IPS-20b (cell line): ENCODE measurements at regions not wholly inside any gene's neighbourhood (a gene's known extent, or its start where the extent isn't known, plus 50 kb on each side); places are given as distances from the start of the nearest gene placed in this dataset.
"Not testable (repeated sequence)": the region's sequence is repeated elsewhere in the genome, so short reads cannot be mapped to it uniquely, and the experiment has no call there.

ENCODE experiments used
- H3K27ac ChIP-seq: one replicate; pipeline ENCODE4 v1.5.1; 2013; ENCODE audit warnings: low read length
- H3K27me3 ChIP-seq: 2 replicates; pipeline ENCODE4 v1.6.1; 2013; ENCODE audit warnings: mild to moderate bottlenecking, low read length, inconsistent platforms; ENCODE audit not compliant: insufficient read depth
- H3K36me3 ChIP-seq: 2 replicates; pipeline ENCODE4 v1.6.1; 2013; ENCODE audit warnings: low read depth, mild to moderate bottlenecking, inconsistent platforms, low read length, moderate library complexity; ENCODE audit not compliant: insufficient read depth
- H3K4me1 ChIP-seq: 2 replicates; pipeline ENCODE4 v1.6.1; 2013; ENCODE audit warnings: mild to moderate bottlenecking, control low read depth, inconsistent platforms, low read length, moderate library complexity; ENCODE audit not compliant: insufficient read depth
- H3K4me3 ChIP-seq: 2 replicates; pipeline ENCODE4 v1.5.1; 2013; ENCODE audit warnings: mild to moderate bottlenecking, low read length, inconsistent platforms
- H3K9ac ChIP-seq: 2 replicates; pipeline ENCODE4 v1.6.1; 2013; ENCODE audit warnings: low read depth, mild to moderate bottlenecking, inconsistent platforms, low read length, moderate library complexity
- H3K9me3 ChIP-seq: 2 replicates; pipeline ENCODE4 v1.6.1; 2013; ENCODE audit warnings: mild to moderate bottlenecking, low read depth, low read length, inconsistent platforms; ENCODE audit not compliant: insufficient read depth

GRCh38 chr16:80109581-80109980, 431.2 kb upstream of the DYNLRB2 start:
- no peaks in the 10 kb centered on the region for H3K36me3 ChIP-seq
- H3K4me1 ChIP-seq, result no peaks in the 10 kb centered on the region; the same call in 1 of the 2 replicates
- no peaks in the 10 kb centered on the region for H3K9me3 ChIP-seq
- H3K27ac ChIP-seq, result no peak overlapping the region
- no peak overlapping the region for H3K9ac ChIP-seq
- H3K27me3 ChIP-seq, result no peaks in the 10 kb centered on the region
- no peak overlapping the region for H3K4me3 ChIP-seq

- Histone ChIP-seq H3K27ac (no peak overlapping the region), H3K36me3 (no peaks in the 10 kb centered on the region), H3K4me1 (peaks cover 6% of the 10 kb centered on the region; the same call in 1 of the 2 replicates), H3K4me3 (no peak overlapping the region), H3K9ac (no peak overlapping the region), H3K27me3 (no peaks in the 10 kb centered on the region), H3K9me3 (no peaks in the 10 kb centered on the region)
These were observed 432.9 kb upstream of the DYNLRB2 start for GRCh38 chr16:80107900-80108299.

- Histone ChIP-seq H3K36me3 (no peaks in the 10 kb centered on the region), H3K4me1 (peaks cover 6% of the 10 kb centered on the region; the same call in 1 of the 2 replicates)
These were observed 435.0 kb upstream of the DYNLRB2 start for GRCh38 chr16:80105751-80106150.

GRCh38 chr16:80105160-80105559, 435.6 kb upstream of the DYNLRB2 start:
- Histone ChIP-seq H3K27me3 (no peaks in the 10 kb centered on the region), H3K9me3 (no peaks in the 10 kb centered on the region), H3K4me3 (no peak overlapping the region), H3K36me3 (no peaks in the 10 kb centered on the region), H3K4me1 (peaks cover 6% of the 10 kb centered on the region; the same call in 1 of the 2 replicates), H3K27ac (no peak overlapping the region), H3K9ac (no peak overlapping the region)

More at GRCh38 chr16:80105751-80106150, 435.0 kb upstream of the DYNLRB2 start:
- H3K27me3 ChIP-seq, result no peaks in the 10 kb centered on the region
- H3K9ac ChIP-seq, result no peak overlapping the region
- no peak overlapping the region for H3K4me3 ChIP-seq
- H3K9me3 ChIP-seq, result no peaks in the 10 kb centered on the region
- H3K27ac ChIP-seq, result no peak overlapping the region

- peaks cover 6% of the 10 kb centered on the region; the same call in 1 of the 2 replicates for H3K4me1 ChIP-seq
- H3K27me3 ChIP-seq, result no peaks in the 10 kb centered on the region
- H3K4me3 ChIP-seq, result no peak overlapping the region
- no peaks in the 10 kb centered on the region for H3K9me3 ChIP-seq
- H3K27ac ChIP-seq, result no peak overlapping the region
- H3K36me3 ChIP-seq, result no peaks in the 10 kb centered on the region
- H3K9ac ChIP-seq, result no peak overlapping the region
These were observed 436.4 kb upstream of the DYNLRB2 start for GRCh38 chr16:80104401-80104800.

- no peaks in the 10 kb centered on the region for H3K27me3 ChIP-seq
- no peak overlapping the region for H3K9ac ChIP-seq
- no peak overlapping the region for H3K27ac ChIP-seq
- H3K4me3 ChIP-seq, result no peak overlapping the region
- H3K9me3 ChIP-seq, result no peaks in the 10 kb centered on the region
- no peaks in the 10 kb centered on the region for H3K36me3 ChIP-seq
- peaks cover 6% of the 10 kb centered on the region; the same call in 1 of the 2 replicates for H3K4me1 ChIP-seq
These were observed 437.3 kb upstream of the DYNLRB2 start for GRCh38 chr16:80103463-80103862.

- Histone ChIP-seq H3K27me3 (no peaks in the 10 kb centered on the region), H3K9me3 (no peaks in the 10 kb centered on the region; the same call in 1 of the 2 replicates), H3K27ac (no peak overlapping the region), H3K4me1 (peaks cover 6% of the 10 kb centered on the region; the same call in 1 of the 2 replicates), H3K4me3 (no peak overlapping the region), H3K9ac (no peak overlapping the region), H3K36me3 (no peaks in the 10 kb centered on the region)
These were observed 439.8 kb upstream of the DYNLRB2 start for GRCh38 chr16:80100846-80101451.

GRCh38 chr16:80100186-80100585, 440.6 kb upstream of the DYNLRB2 start:
- Histone ChIP-seq H3K9me3 (no peaks in the 10 kb centered on the region; the same call in 1 of the 2 replicates), H3K9ac (no peak overlapping the region), H3K27ac (no peak overlapping the region), H3K4me3 (no peak overlapping the region), H3K36me3 (no peaks in the 10 kb centered on the region), H3K27me3 (no peaks in the 10 kb centered on the region), H3K4me1 (peaks cover 6% of the 10 kb centered on the region; the same call in 1 of the 2 replicates)

- H3K4me3 ChIP-seq, result no peak overlapping the region
- no peaks in the 10 kb centered on the region for H3K27me3 ChIP-seq
- H3K36me3 ChIP-seq, result no peaks in the 10 kb centered on the region
- no peak overlapping the region for H3K27ac ChIP-seq
- no peaks in the 10 kb centered on the region; the same call in 1 of the 2 replicates for H3K9me3 ChIP-seq
- H3K4me1 ChIP-seq, result no peaks in the 10 kb centered on the region
- H3K9ac ChIP-seq, result no peak overlapping the region
These were observed 443.7 kb upstream of the DYNLRB2 start for GRCh38 chr16:80097098-80097497.

- no peaks in the 10 kb centered on the region for H3K36me3 ChIP-seq
- no peak overlapping the region for H3K4me3 ChIP-seq
- H3K9ac ChIP-seq, result no peak overlapping the region
- H3K9me3 ChIP-seq, result no peaks in the 10 kb centered on the region; the same call in 1 of the 2 replicates
- 0 out of 2 replicates have a peak, but pooled peaks cover 3% of the 10 kb centered on the region for H3K4me1 ChIP-seq
- H3K27ac ChIP-seq, result no peak overlapping the region
- no peaks in the 10 kb centered on the region for H3K27me3 ChIP-seq
These were observed 448.1 kb upstream of the DYNLRB2 start for GRCh38 chr16:80092681-80093080.

GRCh38 chr16:80091453-80091852, 449.3 kb upstream of the DYNLRB2 start:
- H3K9ac ChIP-seq, H3K4me1 ChIP-seq, H3K4me3 ChIP-seq, H3K36me3 ChIP-seq, H3K27ac ChIP-seq, H3K9me3 ChIP-seq, H3K27me3 ChIP-seq: not testable (repeated sequence)

- H3K4me1 ChIP-seq, result no peaks in the 10 kb centered on the region
- no peaks in the 10 kb centered on the region for H3K36me3 ChIP-seq
- no peaks in the 10 kb centered on the region for H3K9me3 ChIP-seq
- H3K4me3 ChIP-seq, result no peak overlapping the region
- H3K27me3 ChIP-seq, result no peaks in the 10 kb centered on the region
- H3K27ac ChIP-seq, result no peak overlapping the region
- no peak overlapping the region for H3K9ac ChIP-seq
These were observed 455.2 kb upstream of the DYNLRB2 start for GRCh38 chr16:80085606-80086005.
